Body of pancreas (tissue), 4 donors: ENCODE measurements at regions not wholly inside any gene's neighbourhood (a gene's known extent, or its start where the extent isn't known, plus 50 kb on each side); places are given as distances from the start of the nearest gene placed in this dataset.

ENCODE experiments used
- ATAC-seq: fragments of 150-250 bp; one replicate; pipeline ENCODE4 v1.9.1; 2016
- DNase-seq, 4 donors: peaks; one replicate each; pipeline ENCODE4 v3.0.0-alpha.2; 2019
- H3K27ac ChIP-seq, 4 donors: fragments of 200-600 bp; sonication (generic); 1 replicate in 3 of 4; 2 replicates in 1 of 4; pipeline versions ENCODE4 v1.5.1 to v1.6.1; 2016 to 2019; ENCODE audit warnings: mild to moderate bottlenecking in 1 of 4, mixed read lengths in 1 of 4, moderate library complexity in 1 of 4
- H3K27me3 ChIP-seq, 2 donors: fragments of 200-600 bp; sonication (generic); one replicate each; pipeline ENCODE4 v1.6.0; 2016; ENCODE audit warnings: mild to moderate bottlenecking in 1 of 2
- H3K36me3 ChIP-seq, 2 donors: fragments of 200-600 bp; sonication (generic); replicated peaks in 1 of 2; 2 replicates each; pipeline ENCODE4 v1.5.1; 2016; ENCODE audit warnings: low read depth in 2 of 2; ENCODE audit not compliant: insufficient read depth in 1 of 2
- H3K4me1 ChIP-seq: fragments of 200-600 bp; sonication (generic); one replicate; pipeline ENCODE4 v1.6.0; 2016
- H3K4me3 ChIP-seq, 2 donors: fragments of 200-600 bp; sonication (generic); 1 replicate in 1 of 2; 2 replicates in 1 of 2; pipeline ENCODE4 v1.5.1; 2016 to 2019
- H3K9me3 ChIP-seq, 3 donors: fragments of 200-600 bp; sonication (generic); 1 replicate in 2 of 3; 2 replicates in 1 of 3; pipeline ENCODE4 v1.5.1; 2016
- CTCF ChIP-seq, 7 experiments: fragments of 450-650 bp in 4 of 7; fragments of 200-600 bp in 3 of 7; sonication (generic) in 3 of 7; IDR thresholded peaks; one replicate each; pipeline ENCODE4 v1.5.1; 2016 to 2019; ENCODE audit warnings: antibody characterized with exemption in 7 of 7
- POLR2A ChIP-seq, 3 donors: fragments of 450-650 bp; IDR thresholded peaks; one replicate each; pipeline ENCODE4 v1.6.1; 2016; ENCODE audit warnings: antibody characterized with exemption in 3 of 3, mild to moderate bottlenecking in 2 of 3
- whole genome bisulfite sequencing, 2 donors: methylation state at CpG; one replicate each; pipeline ENCODE4 v1.1.5; 2017; 5-methylcytosine and 5-hydroxymethylcytosine counted together
- intact Hi-C: fragments of 100-400 bp; cut with DNase I; formaldehyde crosslinking; loops from one replicate; pipeline ENCODE4 v1.15.1; 2023

- intact Hi-C loops: no loop called here
- whole genome bisulfite sequencing, 2 donors: 100% methylated on average over 2 of the region's 2 CpGs
- Histone ChIP-seq H3K27me3 (no peaks in the 10 kb centered on the region), H3K4me1 (no peaks in the 10 kb centered on the region), H3K36me3 (no peaks in the 10 kb centered on the region), H3K4me3 (no peak overlapping the region), H3K9me3 (no peaks in the 10 kb centered on the region), H3K27ac (no peak overlapping the region)
- no peak for TF ChIP-seq CTCF (IDR thresholded peaks at IDR 0.05)
- TF ChIP-seq POLR2A (IDR thresholded peaks at IDR 0.05): no peak
- no peak for ATAC-seq
- no peak for DNase-seq
Observed at GRCh38 chr13:48925001-48925400, 50.7 kb upstream of the FNDC3A start.
